ENCODE measurements at regions not wholly inside any gene's neighbourhood (a gene's known extent, or its start where the extent isn't known, plus 50 kb on each side); places are given as distances from the start of the nearest gene placed in this dataset.

DNA sequence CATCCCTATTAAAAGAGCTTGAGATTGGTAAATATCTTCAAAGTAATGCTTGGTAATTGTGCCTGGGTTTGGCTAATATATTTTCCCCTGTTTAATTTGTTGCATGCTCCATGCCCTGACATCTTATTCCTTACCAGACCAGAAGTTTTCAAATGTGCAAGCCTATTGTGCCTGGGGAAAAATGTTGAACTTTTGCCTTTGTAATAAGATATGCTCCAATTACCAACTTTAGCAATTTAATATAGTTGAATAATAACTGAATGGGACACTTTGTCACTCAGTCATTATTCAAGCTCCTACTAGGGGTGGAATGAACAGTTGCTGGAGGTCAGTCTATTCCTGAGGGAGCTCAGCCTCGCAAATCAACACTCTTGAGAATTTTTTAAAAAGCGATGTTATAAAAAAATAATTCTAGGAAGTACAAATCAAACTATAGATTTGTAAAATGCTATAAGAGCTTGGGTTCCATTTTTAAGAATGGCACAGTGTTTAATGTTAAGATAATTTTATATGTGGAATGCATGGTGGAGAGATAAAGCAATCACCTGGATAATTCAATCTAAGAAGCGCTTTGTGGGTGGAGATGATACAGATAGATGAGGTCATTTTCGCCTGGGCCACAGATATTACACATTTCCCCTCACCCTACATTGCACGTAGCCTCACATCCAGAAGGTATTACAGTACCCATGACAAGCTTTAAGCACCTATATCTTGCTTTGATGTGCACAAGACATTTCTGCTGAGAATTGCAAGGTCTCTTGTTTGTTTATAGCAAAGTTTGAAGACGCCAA lies 231.8 kb downstream of the PIK3R1 start:
- TF ChIP-seq EZH2 (IDR thresholded peaks at IDR 0.05; ENCODE audit: borderline replicate concordance, insufficient read depth, low read depth, low read length, poor library complexity, severe bottlenecking) (no peak), CTCF (IDR thresholded peaks at IDR 0.05) (no peak)
